ENCODE measurements at regions not wholly inside any gene's neighbourhood (a gene's known extent, or its start where the extent isn't known, plus 50 kb on each side); places are given as distances from the start of the nearest gene placed in this dataset.
"Not testable (repeated sequence)": the region's sequence is repeated elsewhere in the genome, so short reads cannot be mapped to it uniquely, and the experiment has no call there.

DNA sequence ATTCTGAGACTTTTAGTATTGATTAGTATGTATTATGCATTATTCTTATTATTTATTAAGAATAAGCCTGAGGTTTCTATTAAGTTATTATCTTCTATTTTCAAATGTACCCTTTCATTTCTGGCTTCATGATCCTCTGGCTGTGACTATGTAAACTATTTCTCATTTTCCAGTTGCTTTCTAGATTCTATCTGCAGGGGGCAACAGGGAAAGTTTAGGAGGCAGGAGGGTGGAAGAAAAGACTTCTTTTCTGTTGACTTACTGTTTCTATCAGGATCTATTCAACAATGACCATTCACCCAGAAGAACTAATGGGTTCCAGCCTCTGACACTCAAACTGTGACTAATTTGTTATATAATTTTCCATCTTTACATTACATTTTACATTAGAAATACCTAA is 653.4 kb upstream of the FSHR start:
- no peak for DNase-seq (ENCODE audit: low read depth)

GRCh38 chr2:49804111-49804510 is 649.8 kb upstream of the FSHR start:
- no peak for DNase-seq (ENCODE audit: low read depth)

GRCh38 chr2:49801898-49802450 is 647.7 kb upstream of the FSHR start:
- DNase-seq (ENCODE audit: low read depth) = no peak

- DNase-seq (ENCODE audit: low read depth) = no peak
Observed at GRCh38 chr2:49798570-49798969, 644.3 kb upstream of the FSHR start.

- DNase-seq (ENCODE audit: low read depth) = peak; percentile 58
Observed at GRCh38 chr2:49796266-49796665, 642.0 kb upstream of the FSHR start.

- no peak for DNase-seq (ENCODE audit: low read depth)
Observed at GRCh38 chr2:49794396-49794795, 640.1 kb upstream of the FSHR start.

GRCh38 chr2:49788300-49788699 is 634.0 kb upstream of the FSHR start:
- no peak for DNase-seq (ENCODE audit: low read depth)

GRCh38 chr2:49780949-49781348 is 626.6 kb upstream of the FSHR start:
- DNase-seq (ENCODE audit: low read depth) = no peak

GRCh38 chr2:49772299-49772970 is 618.1 kb upstream of the FSHR start:
- DNase-seq (ENCODE audit: low read depth) = no peak

GRCh38 chr2:49770919-49771318 is 616.6 kb upstream of the FSHR start:
- peak; percentile 64 for DNase-seq (ENCODE audit: low read depth)

DNA sequence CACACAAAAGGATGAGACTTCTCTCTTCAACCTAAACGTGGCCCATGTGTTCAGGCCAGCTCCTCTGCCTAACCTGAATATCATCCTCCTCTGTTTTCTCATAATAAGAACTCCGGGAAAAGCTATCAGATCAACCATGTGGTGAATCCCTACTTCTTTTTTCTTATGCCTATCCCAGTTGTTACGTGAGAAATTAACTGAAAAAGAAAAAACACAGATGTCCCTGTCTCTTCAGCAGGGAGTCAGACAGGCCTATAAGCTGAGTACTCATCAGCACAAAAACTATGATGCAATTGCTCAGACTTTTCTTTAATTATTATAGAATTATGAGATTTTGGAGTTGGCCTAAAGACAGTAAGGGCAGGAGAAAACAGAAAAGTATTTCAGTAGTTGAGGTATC is 613.0 kb upstream of the FSHR start:
- no peak for DNase-seq (ENCODE audit: low read depth)

DNA sequence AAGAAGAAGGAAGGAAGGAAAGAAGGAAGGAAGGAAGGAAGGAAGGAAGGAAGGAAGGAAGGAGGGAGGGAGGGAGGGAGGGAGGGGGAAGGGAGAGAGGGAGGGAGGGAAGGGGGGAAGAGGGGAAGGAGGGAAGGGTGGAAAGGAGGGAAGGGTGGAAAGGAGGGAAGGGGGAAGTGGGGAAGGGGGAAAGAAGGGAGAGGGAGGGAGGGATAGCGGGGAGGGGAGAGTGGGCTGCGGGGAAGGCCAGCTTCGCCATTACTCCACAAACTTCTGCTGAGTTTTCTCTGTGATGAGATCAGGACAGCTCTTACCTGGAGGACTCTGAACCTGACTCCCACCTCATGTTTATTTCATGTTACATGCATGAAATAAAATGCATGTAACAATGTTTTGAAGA is 601.5 kb upstream of the FSHR start:
- DNase-seq (ENCODE audit: low read depth) = no peak

DNA sequence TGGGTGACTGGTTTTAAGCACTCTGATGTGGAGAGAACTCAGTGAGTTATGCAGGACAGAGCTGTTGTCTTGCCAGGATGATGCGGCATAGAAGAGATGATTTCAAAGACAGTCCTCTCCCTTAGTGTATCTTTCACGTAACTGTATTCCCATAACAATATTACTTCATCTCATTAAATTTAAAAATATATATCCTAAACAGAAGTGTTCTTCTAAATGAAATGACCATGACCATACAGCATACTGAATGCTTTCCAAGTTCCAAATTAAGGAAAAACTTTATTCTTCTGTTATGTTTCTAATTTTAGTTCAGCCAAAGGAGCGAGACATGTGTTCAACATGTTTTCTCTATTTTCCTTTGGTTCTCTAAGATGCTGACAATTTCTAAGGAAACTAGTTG is 600.1 kb upstream of the FSHR start:
- DNase-seq (ENCODE audit: low read depth) = no peak

- peak; percentile 23 for DNase-seq (ENCODE audit: low read depth)
Observed at GRCh38 chr2:49753344-49753985, 599.1 kb upstream of the FSHR start.

DNA sequence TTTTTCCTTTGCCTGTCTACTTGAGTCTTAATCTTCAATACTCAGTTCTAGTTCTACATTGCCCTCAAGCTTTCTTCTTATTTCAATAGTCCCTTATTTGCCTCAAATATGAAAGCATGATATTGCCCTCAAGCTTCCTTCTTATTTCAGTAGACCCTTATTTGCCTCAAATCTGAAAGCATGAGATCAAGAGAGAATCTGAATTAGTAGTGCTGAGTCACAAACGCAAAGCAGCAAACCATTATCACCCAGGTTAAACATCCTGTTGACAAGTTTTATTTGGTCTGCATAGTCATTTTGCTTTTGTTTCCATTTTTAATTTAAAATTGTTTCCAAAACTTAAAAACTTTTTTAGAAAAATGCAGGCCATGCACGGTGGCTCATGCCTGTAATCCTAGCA is 583.3 kb upstream of the FSHR start:
- no peak for DNase-seq (ENCODE audit: low read depth)

GRCh38 chr2:49732924-49733323 is 578.6 kb upstream of the FSHR start:
- not testable (repeated sequence) for DNase-seq (ENCODE audit: low read depth)

DNA sequence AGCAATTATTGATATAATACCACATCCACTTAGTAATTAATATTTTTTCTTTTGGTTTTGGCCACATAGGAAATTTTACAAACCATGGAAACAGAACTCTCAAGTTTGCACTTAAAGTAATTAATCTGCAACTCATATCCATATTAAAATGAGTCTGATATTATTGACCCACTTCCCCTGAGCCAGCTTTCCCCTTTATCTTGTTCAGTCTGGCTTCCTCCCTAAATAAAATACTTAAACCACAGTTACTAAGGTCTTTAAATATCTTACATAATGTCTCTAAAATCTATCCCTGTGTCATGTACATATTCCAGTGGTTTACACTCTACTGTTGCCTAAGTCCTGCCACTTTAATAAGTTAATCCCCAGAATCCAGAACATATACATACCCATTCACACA is 564.9 kb upstream of the FSHR start:
- DNase-seq (ENCODE audit: low read depth) = no peak

DNA sequence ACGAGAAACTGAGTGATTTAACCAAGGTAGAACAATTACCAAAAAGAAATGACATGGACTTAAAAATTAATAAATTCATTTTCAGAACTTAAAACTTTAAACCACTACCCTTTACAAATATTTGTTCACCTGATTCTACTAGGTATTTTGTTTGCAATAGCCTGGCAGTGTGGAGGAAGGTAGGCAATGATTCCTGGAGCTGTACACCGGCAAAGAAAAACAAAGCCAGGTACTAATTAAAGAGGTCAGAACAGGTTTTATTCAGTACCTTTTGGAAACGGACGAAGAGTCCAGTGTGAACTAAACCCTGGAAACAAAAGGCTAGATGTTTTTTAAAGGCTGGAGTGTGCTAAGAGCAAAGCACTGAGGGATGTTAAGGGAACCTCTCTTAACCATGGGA is 561.3 kb upstream of the FSHR start:
- no peak for DNase-seq (ENCODE audit: low read depth)

DNA sequence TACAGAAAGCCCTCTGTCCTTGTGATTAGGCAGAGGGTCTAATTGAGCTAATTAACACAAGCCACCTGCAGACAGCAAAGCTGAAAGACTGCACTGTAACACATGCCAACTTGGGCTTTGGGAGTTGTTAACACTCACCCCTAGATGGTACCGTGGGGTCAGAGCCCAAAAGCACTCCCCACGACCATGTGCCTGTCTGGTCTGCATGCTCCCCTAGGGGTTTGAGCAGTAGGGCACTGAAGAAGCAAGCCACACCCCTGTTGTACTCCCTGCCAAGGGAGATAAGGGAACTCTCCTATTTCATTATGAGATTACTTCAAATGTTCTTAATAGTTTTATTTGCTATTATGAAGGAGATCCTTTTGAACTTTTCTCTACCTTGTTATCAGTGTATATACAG is 560.1 kb upstream of the FSHR start:
- no peak for DNase-seq (ENCODE audit: low read depth)

GRCh38 chr2:49702740-49703139 is 548.4 kb upstream of the FSHR start:
- DNase-seq (ENCODE audit: low read depth) = no peak

- no peak for DNase-seq (ENCODE audit: low read depth)
Observed at GRCh38 chr2:49693961-49694360, 539.6 kb upstream of the FSHR start.

GRCh38 chr2:49692022-49692421 is 537.7 kb upstream of the FSHR start:
- not testable (repeated sequence) for DNase-seq (ENCODE audit: low read depth)

DNA sequence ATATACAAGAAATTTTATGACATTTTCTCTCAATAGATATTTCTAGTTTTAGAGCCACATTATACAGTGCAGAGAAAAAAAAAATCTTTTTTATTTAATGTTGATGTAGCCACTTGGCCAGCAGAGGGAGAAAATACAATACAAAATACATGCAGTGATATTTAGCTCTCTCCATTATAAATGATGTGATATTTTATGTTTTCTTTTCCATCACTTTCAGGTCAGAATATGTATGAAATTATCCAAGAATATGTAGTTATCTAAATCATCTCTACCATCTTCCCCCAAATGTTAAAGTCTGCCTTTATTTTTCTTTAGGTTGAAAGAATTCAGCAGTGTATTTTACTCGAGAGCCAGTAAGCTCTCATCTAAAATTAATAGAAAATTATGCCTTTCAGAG is 533.6 kb upstream of the FSHR start:
- no peak for DNase-seq (ENCODE audit: low read depth)
